HG03521 (cell line): ENCODE measurements at regions not wholly inside any gene's neighbourhood (a gene's known extent, or its start where the extent isn't known, plus 50 kb on each side); places are given as distances from the start of the nearest gene placed in this dataset.

Experiments
- ATAC-seq: cut with Tn5 transposase; IDR thresholded peaks from one replicate; pipeline ENCODE4 v1.9.1; 2021; ENCODE audit warnings: mild to moderate bottlenecking, moderate library complexity; ENCODE audit not compliant: unreplicated experiment

- no peak for ATAC-seq
Observed at GRCh38 chr1:99152132-99152531, 112.2 kb upstream of the PLPPR4 start.

- ATAC-seq, result no peak
Observed at GRCh38 chr1:99163671-99164070, 100.6 kb upstream of the PLPPR4 start.

- no peak for ATAC-seq
Observed at GRCh38 chr1:99170516-99170915, 93.8 kb upstream of the PLPPR4 start.

- ATAC-seq, result no peak
Observed at GRCh38 chr1:99171184-99171813, 93.0 kb upstream of the PLPPR4 start.

- ATAC-seq, result no peak
Observed at GRCh38 chr1:99173282-99173681, 91.0 kb upstream of the PLPPR4 start.

- ATAC-seq, result no peak
Observed at GRCh38 chr1:99173900-99174299, 90.4 kb upstream of the PLPPR4 start.

- ATAC-seq, result no peak
Observed at GRCh38 chr1:99176753-99177152, 87.5 kb upstream of the PLPPR4 start.

GRCh38 chr1:99177465-99177864 lies 86.8 kb upstream of the PLPPR4 start:
- no peak for ATAC-seq

- ATAC-seq, result peak; percentile 96
Observed at GRCh38 chr1:99180343-99180808, 83.9 kb upstream of the PLPPR4 start.

GRCh38 chr1:99180915-99181314 lies 83.4 kb upstream of the PLPPR4 start:
- ATAC-seq, result no peak

GRCh38 chr1:99181892-99182291 lies 82.4 kb upstream of the PLPPR4 start:
- ATAC-seq, result no peak

GRCh38 chr1:99185196-99185595 lies 79.1 kb upstream of the PLPPR4 start:
- ATAC-seq, result no peak

GRCh38 chr1:99193431-99193830 lies 70.9 kb upstream of the PLPPR4 start:
- ATAC-seq, result no peak

- no peak for ATAC-seq
Observed at GRCh38 chr1:99198393-99198792, 65.9 kb upstream of the PLPPR4 start.

- no peak for ATAC-seq
Observed at GRCh38 chr1:99207216-99207615, 57.1 kb upstream of the PLPPR4 start.
